ENCODE measurements at regions not wholly inside any gene's neighbourhood (a gene's known extent, or its start where the extent isn't known, plus 50 kb on each side); places are given as distances from the start of the nearest gene placed in this dataset.
A peak's percentile ranks its signal among the peaks of the same experiment; 100 is the strongest.

DNA sequence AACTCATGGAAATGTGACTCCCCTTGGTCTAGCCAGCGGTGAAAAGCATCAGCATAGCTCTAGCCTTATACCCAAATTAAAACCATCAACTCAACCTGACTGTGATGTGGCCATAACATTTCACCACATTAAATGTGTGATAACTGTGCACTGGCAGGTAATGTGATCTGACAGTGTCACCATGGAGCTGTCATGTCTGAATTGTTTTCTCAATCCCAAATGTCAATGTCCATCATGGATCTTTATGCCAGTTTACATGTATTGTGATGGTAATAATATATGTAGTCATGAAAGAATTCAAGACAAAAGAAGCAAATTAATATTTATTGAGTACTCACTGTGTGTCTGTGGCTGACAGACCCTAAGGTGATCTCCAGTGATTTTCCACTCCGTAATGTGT is 213.4 kb upstream of the EOMES start:
- FAIRE-seq, result no peak
- no peak for DNase-seq (ENCODE audit: insufficient read length, low spot score)

DNA sequence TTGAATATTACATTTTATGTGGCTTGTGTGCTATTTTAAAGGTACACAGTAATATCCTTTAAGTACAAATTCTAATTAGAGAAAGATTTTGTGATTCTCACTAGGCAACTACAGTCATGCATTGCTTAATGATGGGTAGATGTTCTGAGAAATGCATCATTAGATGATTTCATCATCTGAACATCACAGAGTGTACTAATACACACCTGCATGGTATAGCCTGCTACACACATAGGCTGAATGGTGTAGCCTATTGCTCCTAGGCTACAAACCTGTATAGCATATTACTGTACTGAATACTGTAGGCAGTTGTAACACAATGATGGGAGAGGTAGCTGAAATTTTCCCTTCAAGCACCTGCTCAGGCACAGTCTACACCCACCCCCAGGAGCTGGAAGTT is 217.4 kb upstream of the EOMES start:
- DNase-seq (ENCODE audit: insufficient read length, low spot score) (no peak), FAIRE-seq (no peak)

DNA sequence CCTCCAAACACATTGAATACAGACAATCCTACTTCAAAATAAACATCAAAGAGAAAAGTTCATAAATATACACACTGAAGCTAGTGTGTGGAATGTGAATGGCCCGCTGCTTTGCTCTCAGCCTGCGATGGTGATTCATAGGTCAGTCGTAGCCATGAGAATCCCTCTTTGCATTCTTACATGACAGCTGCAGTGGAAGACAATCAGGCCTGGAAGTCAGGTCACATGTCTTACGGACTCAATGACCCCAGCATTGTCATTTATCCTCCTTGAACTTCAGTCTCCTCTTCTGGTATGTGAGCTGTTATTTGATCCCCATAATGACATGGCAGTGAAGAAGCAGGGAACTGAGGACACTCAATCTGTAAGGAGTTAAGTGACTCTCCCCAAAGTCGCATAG is 217.8 kb upstream of the EOMES start:
- FAIRE-seq, result no peak
- no peak for DNase-seq (ENCODE audit: insufficient read length, low spot score)

DNA sequence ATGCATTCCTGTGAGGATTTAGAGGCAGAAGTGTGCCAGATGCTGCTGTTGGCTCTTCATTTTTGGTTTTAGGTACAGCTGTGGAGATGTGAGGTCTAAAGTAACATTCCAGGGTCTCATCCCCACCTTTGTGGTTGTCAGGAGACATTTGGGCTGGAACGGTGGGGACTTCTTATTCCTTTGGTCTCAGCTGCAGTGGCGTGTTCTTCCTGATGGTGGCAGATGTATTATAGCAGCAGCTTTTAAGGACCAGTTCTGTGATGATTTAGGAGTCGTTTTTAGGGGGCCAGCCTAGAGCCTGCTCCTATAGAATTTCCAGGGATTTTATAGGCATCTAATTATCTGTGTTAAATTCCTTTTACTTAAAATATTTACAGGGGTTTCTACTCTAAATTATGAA is 221.0 kb upstream of the EOMES start:
- no peak for DNase-seq (ENCODE audit: insufficient read length, low spot score)
- FAIRE-seq, result no peak

DNA sequence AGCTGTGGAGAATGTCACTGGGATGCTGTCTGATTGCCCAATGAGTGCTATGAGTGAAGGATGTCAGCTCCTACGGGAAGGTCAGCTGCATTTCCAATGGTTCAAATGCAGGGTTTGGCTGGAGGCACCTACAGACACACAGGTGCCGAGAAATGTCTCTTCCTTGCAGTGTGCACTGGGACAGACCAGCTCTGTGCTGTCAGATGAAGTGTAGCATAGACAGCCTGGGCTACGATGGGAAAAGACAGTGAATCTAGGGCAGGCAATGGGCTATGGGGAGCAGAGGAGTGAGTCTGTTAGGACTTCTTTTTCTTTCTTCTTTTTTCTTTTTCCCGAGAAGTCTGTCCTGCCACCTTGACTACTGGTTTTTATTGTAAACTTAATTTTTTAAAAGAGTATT is 223.1 kb upstream of the EOMES start:
- no peak for FAIRE-seq
- DNase-seq (ENCODE audit: insufficient read length, low spot score), result no peak

DNA sequence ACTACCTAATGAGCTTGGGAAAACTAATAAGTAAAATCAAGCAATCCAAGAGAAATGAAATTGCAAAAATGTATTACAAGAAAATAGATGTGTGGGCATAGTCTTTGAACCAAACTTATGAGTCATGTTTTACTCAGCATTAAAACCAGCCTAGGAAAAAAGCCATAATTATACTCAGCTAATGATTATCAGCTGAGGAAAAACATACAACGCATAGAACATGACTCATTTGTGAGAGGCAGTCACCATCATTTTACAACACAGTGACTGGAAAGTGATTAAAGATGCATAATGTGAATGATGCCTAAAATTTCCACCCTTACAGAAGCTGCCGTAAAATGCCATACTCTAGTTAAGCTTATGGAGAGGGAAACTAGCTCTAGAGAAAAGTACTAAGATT is 238.0 kb upstream of the EOMES start:
- DNase-seq (ENCODE audit: insufficient read length, low spot score), result no peak
- FAIRE-seq, result no peak

DNA sequence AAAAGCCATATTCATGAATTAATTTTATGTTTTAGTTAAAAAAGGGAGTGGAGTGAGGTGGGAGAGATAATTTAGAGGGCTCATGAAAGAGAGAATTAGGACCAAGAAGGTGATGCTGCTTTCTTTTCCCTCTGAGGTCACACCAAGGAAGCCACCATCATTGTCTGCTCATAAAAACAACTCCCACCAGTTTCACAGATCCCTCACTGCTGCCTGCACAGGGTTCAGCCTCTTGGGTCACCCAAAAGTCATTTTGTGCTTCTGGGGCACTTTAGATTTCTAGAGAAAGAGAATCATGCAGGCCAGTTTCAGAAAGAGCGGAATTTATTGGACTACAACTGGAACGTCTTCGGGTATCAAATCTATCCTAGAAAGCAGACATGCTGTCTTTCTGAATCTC is 241.4 kb upstream of the EOMES start:
- FAIRE-seq, result no peak
- DNase-seq (ENCODE audit: insufficient read length, low spot score), result no peak

DNA sequence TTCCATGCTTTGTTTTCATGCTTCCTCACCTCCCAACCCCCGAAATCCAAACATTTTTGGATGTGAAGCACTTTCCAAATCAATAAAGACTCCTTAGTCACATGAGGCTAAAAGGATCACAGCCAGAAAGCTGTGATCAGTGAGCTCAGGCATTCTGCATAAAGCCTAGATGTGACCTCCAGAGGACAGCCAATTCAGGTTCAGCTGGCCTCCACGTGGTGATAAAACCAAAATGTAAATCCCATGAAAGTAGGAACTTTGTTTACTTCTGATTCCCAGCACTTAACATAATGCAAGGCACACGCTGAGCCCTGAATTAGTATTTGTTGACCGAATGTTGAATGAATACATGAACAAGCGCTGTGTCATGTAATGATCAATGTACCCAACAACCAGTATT is 249.5 kb upstream of the EOMES start:
- no peak for FAIRE-seq

DNA sequence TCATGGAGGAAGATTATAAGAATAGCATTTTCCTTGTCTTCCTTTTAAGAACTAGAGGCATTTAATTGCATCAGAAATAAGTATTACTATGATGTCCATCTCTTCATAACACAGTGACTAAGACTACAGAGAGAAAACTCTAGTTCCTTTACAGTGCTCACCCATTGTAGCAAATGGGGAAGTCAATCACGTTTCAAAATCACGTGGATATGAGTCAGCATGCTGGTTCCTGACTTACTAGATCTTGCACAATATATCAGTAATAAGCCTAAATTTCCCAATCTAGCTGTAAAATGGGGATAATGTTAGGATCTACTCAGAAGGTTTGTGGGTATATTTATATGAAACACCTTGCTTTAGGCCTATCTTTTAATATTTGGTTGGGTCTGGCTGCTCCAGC is 254.8 kb upstream of the EOMES start:
- DNase-seq (ENCODE audit: insufficient read length, low spot score) (no peak), FAIRE-seq (no peak)

More for the DNA sequence above, 249.5 kb upstream of the EOMES start:
- no peak for DNase-seq (ENCODE audit: insufficient read length, low spot score)

DNA sequence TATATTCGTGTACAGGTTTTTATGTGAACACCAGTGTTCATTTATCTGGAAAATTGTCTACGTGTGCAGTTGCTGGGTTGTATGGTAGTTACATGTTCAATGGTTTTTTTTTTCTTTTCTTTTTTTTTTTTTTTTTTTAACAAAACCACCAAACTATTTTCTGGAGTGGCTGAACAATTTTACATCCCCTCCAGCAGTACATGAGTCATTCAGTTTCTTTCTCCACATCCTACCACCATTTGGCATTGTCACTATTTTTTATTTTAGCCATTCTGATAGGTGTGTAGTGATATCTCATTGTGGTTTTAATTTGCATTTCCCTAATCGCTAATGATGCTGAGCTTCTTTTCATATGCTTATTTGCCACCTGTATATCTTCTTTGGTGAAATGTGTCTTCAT is 256.3 kb upstream of the EOMES start:
- FAIRE-seq, result no peak
- DNase-seq (ENCODE audit: insufficient read length, low spot score), result no peak

DNA sequence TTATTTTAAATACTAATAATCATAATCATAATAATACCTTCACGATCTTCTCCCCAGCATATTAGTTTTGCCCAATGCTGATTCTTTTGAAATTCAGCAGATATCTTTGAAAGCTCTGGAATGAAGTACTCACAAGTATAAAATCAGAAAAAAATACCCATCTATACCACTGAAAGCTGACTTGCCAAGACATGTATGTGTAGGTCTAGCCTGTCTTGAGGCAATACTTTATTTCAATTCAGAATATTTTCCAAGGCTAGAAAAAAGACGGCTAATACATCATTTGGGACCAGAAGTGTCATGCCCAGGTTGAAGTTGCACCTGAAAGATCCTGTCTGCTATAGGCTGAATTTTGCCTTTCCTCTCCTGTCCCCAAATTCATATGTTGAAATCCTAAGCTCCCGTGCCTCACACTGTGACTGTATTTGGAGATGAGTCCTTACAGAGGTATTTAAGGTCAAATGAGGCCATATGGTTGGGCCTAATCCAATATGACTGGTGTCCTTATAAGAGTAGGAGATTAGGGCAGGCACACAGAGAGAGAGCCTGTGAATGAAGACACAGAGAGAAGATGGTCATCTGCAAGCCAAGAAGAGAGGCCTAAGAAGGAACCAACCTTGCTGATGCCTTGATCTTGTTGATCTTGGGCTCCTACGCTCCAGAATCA is 255.9 kb upstream of the CMC1 start:
- no peak for FAIRE-seq
- no peak for DNase-seq (ENCODE audit: insufficient read length, low spot score)

DNA sequence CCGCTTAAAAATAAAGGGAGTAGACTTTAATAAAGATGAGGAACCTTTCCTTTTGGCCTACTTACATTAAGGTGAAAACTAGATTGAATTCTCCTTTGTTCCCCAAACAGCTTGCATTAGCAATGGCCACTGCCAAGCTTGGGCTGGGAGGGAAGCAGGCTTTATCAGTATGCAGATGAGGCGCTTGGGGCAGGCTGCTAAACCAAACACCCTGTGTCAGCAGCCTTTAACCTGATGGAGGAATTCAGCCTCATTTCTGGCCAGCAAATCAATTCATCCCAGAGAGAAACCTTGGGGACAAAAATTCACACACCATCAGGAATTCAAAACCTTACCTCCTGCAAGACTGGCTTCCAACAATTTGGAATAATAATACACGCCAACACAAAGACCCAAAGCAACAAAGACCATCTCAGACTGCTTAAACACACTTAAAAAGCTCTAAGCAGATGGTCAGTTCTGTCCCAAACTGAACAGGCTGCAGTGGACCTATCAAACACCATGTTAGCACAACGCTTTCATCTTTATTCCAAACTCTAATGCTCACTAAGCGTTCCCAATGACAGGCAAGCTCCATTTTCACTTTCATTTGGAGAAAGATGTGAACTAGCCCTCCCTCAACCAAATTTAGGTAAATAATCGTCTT is 255.1 kb upstream of the CMC1 start:
- DNase-seq (ENCODE audit: insufficient read length, low spot score), result no peak
- FAIRE-seq, result no peak

DNA sequence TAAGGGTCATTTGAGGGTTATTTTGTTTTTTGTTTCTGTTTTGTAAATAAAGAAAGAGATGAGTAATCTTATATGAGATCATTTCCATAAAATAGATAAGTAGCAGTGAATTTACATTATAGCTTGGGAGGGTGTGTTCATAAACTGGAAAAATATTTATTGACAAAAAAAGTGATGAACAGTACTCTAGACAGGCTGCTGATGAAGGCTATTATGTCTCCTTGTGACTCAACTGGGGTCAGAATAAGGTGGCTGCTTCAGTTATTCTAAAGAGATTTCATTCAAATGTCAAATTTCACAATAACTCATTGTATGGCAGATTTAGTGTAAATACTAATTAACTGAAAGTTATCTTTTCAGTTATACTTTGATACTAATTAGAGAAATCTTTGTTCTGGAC is 251.1 kb upstream of the CMC1 start:
- no peak for DNase-seq (ENCODE audit: insufficient read length, low spot score)
- FAIRE-seq, result no peak

DNA sequence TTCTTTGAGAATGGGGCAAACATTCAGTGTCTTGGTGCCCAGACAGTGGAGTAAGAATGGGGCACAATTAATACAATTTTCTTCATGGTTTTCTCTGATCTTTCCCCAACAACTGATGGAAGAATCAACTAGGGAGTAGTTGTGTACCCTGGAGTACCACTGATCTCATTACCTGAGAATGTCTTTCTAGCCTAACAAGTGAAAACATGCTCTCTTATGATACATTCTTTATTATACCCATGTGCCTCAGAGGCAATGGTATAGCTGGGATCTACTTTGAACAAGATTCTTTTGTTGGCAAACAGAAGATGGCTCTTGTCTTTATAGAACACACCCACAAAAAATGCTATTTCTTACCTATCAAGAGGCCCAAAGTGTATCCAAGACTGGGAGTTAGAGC is 250.6 kb upstream of the CMC1 start:
- DNase-seq (ENCODE audit: insufficient read length, low spot score), result no peak

DNA sequence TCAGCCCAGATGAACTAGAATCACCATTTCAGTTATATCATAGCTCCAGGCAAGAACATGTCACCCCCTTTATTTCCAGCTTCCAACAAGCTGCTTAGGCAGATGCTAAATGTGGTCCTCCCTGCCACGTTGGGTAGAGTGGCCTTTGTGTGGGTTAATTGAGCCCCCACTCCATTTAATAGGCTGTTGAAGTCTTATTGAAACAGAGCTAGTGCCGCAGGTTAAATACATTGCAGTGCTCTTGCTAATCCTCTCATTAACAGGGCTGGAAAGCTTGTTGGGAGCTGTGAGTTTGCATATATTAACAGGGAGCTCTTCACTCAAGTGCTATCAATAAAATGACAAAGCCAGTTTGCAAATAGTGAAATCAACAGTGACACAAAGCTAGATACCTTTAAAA is 248.4 kb upstream of the CMC1 start:
- FAIRE-seq, result no peak
- no peak for DNase-seq (ENCODE audit: insufficient read length, low spot score)

More for the DNA sequence above, 250.6 kb upstream of the CMC1 start:
- no peak for FAIRE-seq

DNA sequence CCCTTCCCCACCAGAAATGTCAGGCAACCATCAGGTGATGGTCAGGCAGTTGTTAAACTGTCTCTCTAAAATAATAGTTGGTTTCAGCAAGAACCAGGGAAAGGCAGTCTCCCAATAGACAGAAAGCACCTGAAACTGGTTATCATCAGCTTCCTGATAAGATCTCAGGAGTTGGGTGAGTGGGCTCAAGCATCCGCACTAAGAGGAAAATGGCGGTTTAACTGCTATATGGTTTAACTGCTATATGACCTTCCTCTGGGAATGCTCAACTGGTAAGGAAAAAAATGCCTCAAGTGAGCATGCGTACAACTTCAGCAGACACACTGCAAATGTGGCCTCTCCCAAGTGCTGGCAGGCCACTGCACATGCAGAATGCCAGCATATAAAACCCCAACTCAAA is 240.8 kb upstream of the CMC1 start:
- DNase-seq (ENCODE audit: insufficient read length, low spot score), result no peak
- no peak for FAIRE-seq

DNA sequence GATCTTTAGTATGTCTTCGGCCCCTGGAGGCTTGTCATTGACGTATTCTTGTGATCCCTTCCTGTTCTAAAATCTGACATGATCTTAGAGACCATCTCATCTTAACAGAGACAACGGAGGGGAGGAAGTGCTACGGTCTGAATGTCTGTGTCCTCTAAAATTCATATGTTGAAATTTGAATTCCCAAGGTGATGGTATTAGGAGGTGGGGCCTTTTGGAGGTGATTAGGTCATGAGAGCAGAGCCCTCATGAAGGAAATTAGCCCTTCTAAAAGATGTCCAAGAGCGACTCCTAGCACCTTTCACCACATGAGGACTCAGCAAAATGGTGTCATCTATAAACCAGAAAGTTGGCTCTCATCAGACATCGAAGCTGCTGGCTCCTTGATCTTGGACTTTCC is 233.2 kb upstream of the CMC1 start:
- no peak for DNase-seq (ENCODE audit: insufficient read length, low spot score)
- no peak for FAIRE-seq

DNA sequence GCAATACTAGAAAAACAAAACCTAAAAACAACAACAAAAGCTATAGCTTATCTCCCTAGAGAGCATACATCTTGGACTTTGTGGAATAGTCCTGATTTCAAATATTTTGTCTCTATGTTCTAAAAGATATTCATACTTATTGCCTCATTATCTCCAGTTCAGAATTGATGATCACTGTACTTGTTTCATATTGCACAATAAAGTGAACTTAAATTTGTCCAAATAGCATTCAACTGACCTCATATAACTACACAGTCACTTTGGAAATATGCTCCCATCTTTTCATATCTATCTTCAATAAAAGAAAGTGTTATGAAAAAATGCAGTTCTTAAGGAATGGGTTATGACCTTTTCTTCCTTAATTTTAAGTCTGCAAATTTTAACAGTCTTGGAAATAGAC is 228.6 kb upstream of the CMC1 start:
- DNase-seq (ENCODE audit: insufficient read length, low spot score) (no peak), FAIRE-seq (peak; percentile 4)

DNA sequence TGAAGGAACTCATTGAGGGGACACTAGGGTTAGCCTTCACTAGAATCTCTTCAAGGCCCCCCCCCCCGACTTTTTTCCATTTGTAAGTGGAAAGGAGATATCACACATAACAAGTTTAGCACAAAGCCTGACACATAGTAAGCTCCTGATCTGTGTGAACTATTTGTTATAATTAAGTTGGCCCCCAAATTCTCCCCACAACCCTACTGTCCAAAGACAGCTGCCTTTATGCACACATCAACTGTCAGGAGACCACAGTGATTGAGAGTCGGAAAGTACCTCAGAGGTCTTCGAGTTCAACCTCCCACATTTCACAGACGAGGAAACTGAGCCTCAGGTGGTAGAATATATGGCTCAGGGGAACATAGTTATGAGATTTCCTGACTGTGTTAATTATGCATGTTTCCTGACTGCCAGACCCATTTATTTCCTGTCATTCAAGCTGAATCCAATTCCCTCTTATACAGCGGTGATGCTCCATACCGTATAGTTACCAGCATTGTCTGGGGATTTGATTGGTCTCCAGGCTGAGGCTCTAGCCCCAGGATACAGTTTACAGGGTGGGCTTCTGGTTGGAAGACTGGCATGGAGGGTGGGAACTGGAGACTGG is 227.4 kb upstream of the CMC1 start:
- no peak for FAIRE-seq
- no peak for DNase-seq (ENCODE audit: insufficient read length, low spot score)

DNA sequence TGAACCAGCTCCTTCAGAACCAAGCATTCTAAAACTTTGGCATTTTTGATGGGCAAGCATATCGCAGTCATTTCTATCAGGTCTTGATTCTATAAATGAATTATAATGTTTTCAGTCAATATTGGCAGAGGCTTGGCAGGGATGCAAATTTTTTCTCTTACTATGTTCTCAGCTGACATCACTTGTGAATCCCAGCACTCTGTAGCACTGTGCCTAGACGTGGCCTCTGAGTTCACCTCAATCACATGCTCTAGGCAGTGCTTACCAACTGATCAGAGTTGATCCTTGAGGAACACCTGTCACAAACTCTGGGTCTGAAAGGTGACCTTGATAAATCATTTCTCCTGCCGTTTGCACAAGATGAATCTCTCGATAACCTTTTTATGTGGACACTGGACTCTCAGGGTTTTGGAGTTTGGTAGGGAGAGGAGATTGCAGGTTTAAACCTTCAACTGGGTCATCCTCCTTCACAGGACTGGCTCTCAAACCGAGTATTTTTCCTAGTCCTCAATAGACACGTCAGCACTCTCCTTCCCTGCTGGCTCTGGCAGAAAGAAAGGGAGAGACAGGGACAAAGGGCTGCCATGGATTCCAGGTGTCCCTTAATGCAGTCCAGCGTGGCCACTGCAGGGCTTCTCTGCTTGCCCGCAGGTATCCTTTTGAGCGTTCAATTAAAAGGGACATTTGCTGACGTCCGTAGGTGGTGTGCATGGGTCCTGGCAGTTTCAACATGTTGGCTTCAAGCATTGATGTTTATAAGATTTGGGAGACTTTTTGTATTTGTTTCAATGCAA is 222.3 kb upstream of the CMC1 start:
- DNase-seq (ENCODE audit: insufficient read length, low spot score) (no peak), FAIRE-seq (no peak)

DNA sequence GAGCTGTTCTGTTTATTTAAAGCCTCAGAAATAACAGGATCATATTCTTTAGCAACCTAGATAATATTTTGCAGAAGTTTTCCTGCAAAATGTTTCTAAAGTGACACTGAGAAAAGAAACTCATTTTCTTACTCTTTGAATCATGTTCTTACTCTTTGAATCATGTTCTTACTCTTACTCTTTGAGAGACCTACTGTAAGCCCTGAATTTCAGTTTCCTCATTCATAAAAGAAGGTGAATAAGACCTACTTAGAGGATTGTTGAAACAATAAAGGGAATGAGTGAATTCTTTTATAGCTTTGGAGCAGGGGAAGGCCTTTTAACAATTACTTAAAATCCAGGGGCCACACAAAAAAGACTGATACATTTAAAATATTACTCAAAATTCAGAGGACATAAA is 221.7 kb upstream of the CMC1 start:
- FAIRE-seq (no peak), DNase-seq (ENCODE audit: insufficient read length, low spot score) (no peak)

DNA sequence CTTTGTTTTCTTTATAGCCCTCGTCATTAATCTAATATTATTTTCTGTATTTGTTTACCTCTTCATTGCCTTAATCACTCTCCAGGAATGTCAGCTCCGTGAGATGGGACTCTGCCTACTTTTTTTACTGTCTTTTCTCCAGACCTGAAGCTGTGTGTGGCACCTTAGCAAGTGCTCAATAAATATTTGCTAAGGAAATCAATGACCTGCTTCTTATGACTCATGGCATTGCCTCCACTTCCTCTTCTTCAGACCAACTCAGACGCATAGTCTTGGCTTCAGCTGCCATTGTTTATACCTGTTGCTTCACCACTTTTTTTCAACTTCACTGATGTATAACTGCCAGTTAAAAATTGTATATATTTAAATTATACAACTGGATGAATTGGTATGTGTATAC is 218.5 kb upstream of the CMC1 start:
- FAIRE-seq (no peak), DNase-seq (ENCODE audit: insufficient read length, low spot score) (no peak)
